Keratinocyte (primary cell): ENCODE measurements at regions not wholly inside any gene's neighbourhood (a gene's known extent, or its start where the extent isn't known, plus 50 kb on each side); places are given as distances from the start of the nearest gene placed in this dataset.

Experiments used
- CTCF ChIP-seq, 3 experiments: IDR thresholded peaks in 1 of 3; conservative IDR thresholded peaks in 1 of 3; optimal IDR thresholded peaks in 1 of 3; 2 replicates in 2 of 3; 3 replicates in 1 of 3; pipeline versions ENCODE3 to v1.5.1; 2011; ENCODE audit warnings: low read length in 3 of 3, mild to moderate bottlenecking in 3 of 3, moderate library complexity in 2 of 3, control low read depth in 1 of 3, inconsistent platforms in 1 of 3; ENCODE audit not compliant: insufficient read depth in 2 of 3; ENCODE audit errors: extremely low read depth in 1 of 3
- EZH2 ChIP-seq: IDR thresholded peaks from one replicate; pipeline ENCODE4 v1.6.1; 2012; ENCODE audit warnings: inconsistent platforms, mild to moderate bottlenecking, low read length, moderate library complexity

- no peak for TF ChIP-seq CTCF (optimal IDR thresholded peaks at IDR 0.05 in 1 of 3, IDR thresholded peaks at IDR 0.05 in 1 of 3, conservative IDR thresholded peaks at IDR 0.05 in 1 of 3; ENCODE audit: extremely low read depth in 1 of 3, insufficient read depth in 2 of 3, low read length in 3 of 3)
- TF ChIP-seq EZH2 = no peak
These were observed 871.5 kb downstream of the RNF144A start for GRCh38 chr2:7788736-7789135.
